H9 (cell line): ENCODE measurements at regions not wholly inside any gene's neighbourhood (a gene's known extent, or its start where the extent isn't known, plus 50 kb on each side); places are given as distances from the start of the nearest gene placed in this dataset.

Source experiments
- DNase-seq: peaks from one replicate; pipeline ENCODE4 v3.0.0-alpha.2; 2017
- H2AFZ ChIP-seq: one replicate; pipeline ENCODE4 v1.6.1; 2013; ENCODE audit warnings: mild to moderate bottlenecking, low read length, control low read depth, moderate library complexity
- H2AK5ac ChIP-seq: 2 replicates; pipeline ENCODE4 v1.6.1; 2013; ENCODE audit warnings: low read length, control low read depth, mixed read lengths; ENCODE audit not compliant: insufficient read length
- H2BK120ac ChIP-seq: one replicate; pipeline ENCODE4 v1.6.1; 2013; ENCODE audit warnings: low read depth, mild to moderate bottlenecking, low read length, control low read depth, inconsistent platforms; ENCODE audit not compliant: poor library complexity, severe bottlenecking
- H2BK12ac ChIP-seq: 2 replicates; pipeline ENCODE4 v1.6.1; 2013; ENCODE audit warnings: low read length, control low read depth, mixed read lengths, low read depth; ENCODE audit not compliant: insufficient read length
- H2BK15ac ChIP-seq: 2 replicates; pipeline ENCODE4 v1.6.1; 2013; ENCODE audit warnings: low read depth, low read length, control low read depth
- H2BK20ac ChIP-seq: one replicate; pipeline ENCODE4 v1.6.1; 2013; ENCODE audit warnings: low read depth, mild to moderate bottlenecking, low read length, control low read depth, inconsistent platforms; ENCODE audit not compliant: poor library complexity, severe bottlenecking
- H2BK5ac ChIP-seq: 2 replicates; pipeline ENCODE4 v1.6.1; 2013; ENCODE audit warnings: low read length, control low read depth, mixed read lengths; ENCODE audit not compliant: insufficient read length
- H3K14ac ChIP-seq: 2 replicates; pipeline ENCODE4 v1.6.1; 2013; ENCODE audit warnings: low read length, control low read depth; ENCODE audit not compliant: insufficient read depth
- H3K18ac ChIP-seq: 2 replicates; pipeline ENCODE4 v1.6.1; 2013; ENCODE audit warnings: low read depth, mild to moderate bottlenecking, mixed read lengths, low read length, control low read depth; ENCODE audit not compliant: insufficient read length
- H3K23ac ChIP-seq: 2 replicates; pipeline ENCODE4 v1.6.1; 2013; ENCODE audit warnings: low read length, control low read depth, mixed read lengths, low read depth; ENCODE audit not compliant: insufficient read length
- H3K23me2 ChIP-seq: 2 replicates; pipeline ENCODE4 v1.6.1; 2013; ENCODE audit warnings: low read depth, mild to moderate bottlenecking, mixed read lengths, low read length, control low read depth; ENCODE audit not compliant: insufficient read length, poor library complexity, severe bottlenecking
- H3K27ac ChIP-seq: 2 replicates; pipeline ENCODE4 v1.5.1; 2013; ENCODE audit warnings: low read length, control low read depth, mixed read lengths, low read depth; ENCODE audit not compliant: insufficient read length
- H3K27me3 ChIP-seq: 2 replicates; pipeline ENCODE4 v1.6.1; 2013; ENCODE audit warnings: low read length, control low read depth, inconsistent platforms; ENCODE audit not compliant: insufficient read depth
- H3K4ac ChIP-seq: 2 replicates; pipeline ENCODE4 v1.6.1; 2013; ENCODE audit warnings: low read depth, mild to moderate bottlenecking, control low read depth, inconsistent platforms, low read length, moderate library complexity
- H3K4me1 ChIP-seq: 2 replicates; pipeline ENCODE4 v1.6.1; 2013; ENCODE audit warnings: low read length, control low read depth, inconsistent platforms; ENCODE audit not compliant: insufficient read depth
- H3K4me2 ChIP-seq: 2 replicates; pipeline ENCODE4 v1.6.1; 2013; ENCODE audit warnings: low read length, control low read depth, mixed read lengths; ENCODE audit not compliant: insufficient read length, insufficient read depth
- H3K56ac ChIP-seq: 2 replicates; pipeline ENCODE4 v1.6.1; 2013; ENCODE audit warnings: low read depth, mild to moderate bottlenecking, mixed read lengths, low read length, control low read depth; ENCODE audit not compliant: insufficient read length
- H3K79me1 ChIP-seq: 2 replicates; pipeline ENCODE4 v1.6.1; 2013; ENCODE audit warnings: low read depth, mild to moderate bottlenecking, moderate library complexity, low read length, control low read depth, inconsistent platforms; ENCODE audit not compliant: insufficient read depth, poor library complexity, severe bottlenecking
- H3K79me2 ChIP-seq: 2 replicates; pipeline ENCODE4 v1.6.1; 2013; ENCODE audit warnings: low read length, control low read depth, inconsistent platforms; ENCODE audit not compliant: insufficient read depth
- H3K9ac ChIP-seq: 2 replicates; pipeline ENCODE4 v1.6.1; 2013; ENCODE audit warnings: low read length, control low read depth, mixed read lengths; ENCODE audit not compliant: insufficient read length; ENCODE audit errors: extremely low read depth
- H3K9me3 ChIP-seq: one replicate; pipeline ENCODE4 v1.6.1; 2013; ENCODE audit warnings: low read depth, low read length, inconsistent platforms; ENCODE audit not compliant: control insufficient read depth
- H3T11ph ChIP-seq: one replicate; pipeline ENCODE4 v1.6.1; 2013; ENCODE audit warnings: mild to moderate bottlenecking, low read length, control low read depth, inconsistent platforms
- H4K20me1 ChIP-seq: one replicate; pipeline ENCODE4 v1.6.1; 2013; ENCODE audit not compliant: control insufficient read depth, insufficient read length, insufficient read depth
- H4K5ac ChIP-seq: 2 replicates; pipeline ENCODE4 v1.6.1; 2013; ENCODE audit warnings: low read depth, mild to moderate bottlenecking, mixed read lengths, low read length, control low read depth; ENCODE audit not compliant: insufficient read length
- H4K8ac ChIP-seq: replicated peaks from 2 replicates; pipeline ENCODE4 v1.6.1; 2013; ENCODE audit warnings: low read length, control low read depth, mixed read lengths, low read depth; ENCODE audit not compliant: insufficient read length
- H4K91ac ChIP-seq: 2 replicates; pipeline ENCODE4 v1.6.1; 2013; ENCODE audit warnings: low read depth, mild to moderate bottlenecking, moderate library complexity, mixed read lengths, low read length, control low read depth; ENCODE audit not compliant: insufficient read length
- H3K27ac Mint-ChIP-seq, 3 experiments: 2 replicates in 2 of 3; 3 replicates in 1 of 3; pipeline ENCODE4 v1.8.0; 2020 to 2021; ENCODE audit warnings: mixed read lengths in 3 of 3, mild to moderate bottlenecking in 1 of 3, moderate library complexity in 1 of 3
- H3K27me3 Mint-ChIP-seq: 2 replicates; pipeline ENCODE4 v1.8.0; 2021; ENCODE audit warnings: low read depth, mild to moderate bottlenecking, moderate library complexity, mixed read lengths
- H3K36me3 Mint-ChIP-seq, 3 experiments: 2 replicates in 2 of 3; 3 replicates in 1 of 3; pipeline ENCODE4 v1.8.0; 2020 to 2021; ENCODE audit warnings: low read depth in 3 of 3, mixed read lengths in 3 of 3; ENCODE audit not compliant: insufficient read depth in 1 of 3
- H3K4me1 Mint-ChIP-seq, 2 experiments: 2 replicates each; pipeline ENCODE4 v1.8.0; 2020; ENCODE audit warnings: mixed read lengths in 2 of 2
- H3K4me3 Mint-ChIP-seq, 2 experiments: 2 replicates in 1 of 2; 3 replicates in 1 of 2; pipeline ENCODE4 v1.8.0; 2020 to 2021; ENCODE audit warnings: mild to moderate bottlenecking in 2 of 2, mixed read lengths in 2 of 2, moderate library complexity in 1 of 2
- H3K9me3 Mint-ChIP-seq, 2 experiments: 2 replicates in 1 of 2; 3 replicates in 1 of 2; pipeline ENCODE4 v1.8.0; 2020; ENCODE audit warnings: mild to moderate bottlenecking in 2 of 2, mixed read lengths in 2 of 2, moderate library complexity in 1 of 2
- CTCF ChIP-seq: fragments of 200-600 bp; sonication (generic); conservative IDR thresholded peaks from 3 replicates; pipeline ENCODE4 v1.8.0; 2021; ENCODE audit warnings: antibody characterized with exemption, mild to moderate bottlenecking
- WGBS: extraction: QIAGEN DNeasy Blood & Tissue Kit; methylation state at CpG from one replicate; pipeline ENCODE4 v1.1.7; 2013; ENCODE audit warnings: missing lambda C conversion rate, low lambda C conversion rate, mixed read lengths; ENCODE audit not compliant: insufficient read length; ENCODE audit errors: extremely low coverage; 5-methylcytosine and 5-hydroxymethylcytosine counted together

- no peaks in the 10 kb centered on the region for H3K27me3 Mint-ChIP-seq
- Histone ChIP-seq H3K56ac (no peak overlapping the region), H3K4me1 (no peaks in the 10 kb centered on the region), H3K9me3 (no peaks in the 10 kb centered on the region), H3K79me1 (no peaks in the 10 kb centered on the region), H3K18ac (no peak overlapping the region), H3K4ac (no peak overlapping the region), H2AFZ (no peak overlapping the region), H2BK120ac (no peak overlapping the region), H4K8ac (no peak overlapping the region), H4K5ac (no peak overlapping the region), H2BK5ac (no peak overlapping the region), H3K4me2 (no peak overlapping the region), H2BK20ac (no peak overlapping the region), H3K23ac (no peak overlapping the region), H3T11ph (no peak overlapping the region), H2BK12ac (no peak overlapping the region), H3K27ac (no peak overlapping the region), H4K20me1 (no peaks in the 10 kb centered on the region), H2AK5ac (no peak overlapping the region), H3K9ac (no peak overlapping the region), H4K91ac (no peak overlapping the region), H3K14ac (no peak overlapping the region), H3K27me3 (no peaks in the 10 kb centered on the region), H3K79me2 (no peaks in the 10 kb centered on the region), H2BK15ac (no peak overlapping the region), H3K23me2 (no peaks in the 10 kb centered on the region)
- H3K27ac Mint-ChIP-seq: no peak overlapping the region
- no peaks in the 10 kb centered on the region; a peak in 1 of 4 replicates for H3K4me1 Mint-ChIP-seq
- WGBS: no CpG with 5 or more reads among the region's 3 CpGs
- peaks cover 0 to 2% of the 10 kb centered on the region in 2 experiments; a peak in 1 of 5 replicates for H3K9me3 Mint-ChIP-seq
- H3K4me3 Mint-ChIP-seq: no peak overlapping the region
- no peaks in the 10 kb centered on the region; a peak in 1 of 7 replicates for H3K36me3 Mint-ChIP-seq
- no peak for DNase-seq
- no peak for TF ChIP-seq CTCF
Observed at GRCh38 chr1:193580419-193580818, 394.0 kb upstream of the B3GALT2 start.
